ENCODE measurements at regions not wholly inside any gene's neighbourhood (a gene's known extent, or its start where the extent isn't known, plus 50 kb on each side); places are given as distances from the start of the nearest gene placed in this dataset.
"Not testable (repeated sequence)": the region's sequence is repeated elsewhere in the genome, so short reads cannot be mapped to it uniquely, and the experiment has no call there.

- FAIRE-seq: no peak
These were observed 246.8 kb upstream of the TUT7 start for GRCh38 chr9:86600977-86601376.

- no peak for FAIRE-seq
These were observed 246.1 kb upstream of the TUT7 start for GRCh38 chr9:86600291-86600690.

- FAIRE-seq: no peak
These were observed 245.4 kb upstream of the TUT7 start for GRCh38 chr9:86599561-86599960.

- FAIRE-seq: no peak
These were observed 244.4 kb upstream of the TUT7 start for GRCh38 chr9:86598411-86599239.

GRCh38 chr9:86594724-86595123, 240.5 kb upstream of the TUT7 start:
- FAIRE-seq: no peak

GRCh38 chr9:86591472-86591871, 237.3 kb upstream of the TUT7 start:
- FAIRE-seq: no peak

GRCh38 chr9:86589730-86590129, 235.5 kb upstream of the TUT7 start:
- no peak for FAIRE-seq

GRCh38 chr9:86589273-86589672, 235.1 kb upstream of the TUT7 start:
- no peak for FAIRE-seq

- FAIRE-seq: no peak
These were observed 231.9 kb upstream of the TUT7 start for GRCh38 chr9:86586144-86586494.

GRCh38 chr9:86585422-86586143, 231.4 kb upstream of the TUT7 start:
- no peak for FAIRE-seq

- no peak for FAIRE-seq
These were observed 226.5 kb upstream of the TUT7 start for GRCh38 chr9:86580688-86581087.

- FAIRE-seq: no peak
These were observed 224.5 kb upstream of the TUT7 start for GRCh38 chr9:86578722-86579121.

GRCh38 chr9:86577420-86578333, 223.5 kb upstream of the TUT7 start:
- FAIRE-seq: no peak

GRCh38 chr9:86575825-86576525, 221.8 kb upstream of the TUT7 start:
- FAIRE-seq: no peak

GRCh38 chr9:86575137-86575536, 220.9 kb upstream of the TUT7 start:
- FAIRE-seq: no peak

GRCh38 chr9:86573886-86574285, 219.7 kb upstream of the TUT7 start:
- no peak for FAIRE-seq

GRCh38 chr9:86572904-86573303, 218.7 kb upstream of the TUT7 start:
- no peak for FAIRE-seq

- FAIRE-seq: not testable (repeated sequence)
These were observed 211.4 kb upstream of the TUT7 start for GRCh38 chr9:86565603-86566002.

GRCh38 chr9:86563936-86564335, 209.7 kb upstream of the TUT7 start:
- FAIRE-seq: no peak

GRCh38 chr9:86563350-86563749, 209.1 kb upstream of the TUT7 start:
- no peak for FAIRE-seq

GRCh38 chr9:86562691-86563090, 208.5 kb upstream of the TUT7 start:
- FAIRE-seq: no peak

- no peak for FAIRE-seq
These were observed 203.7 kb upstream of the TUT7 start for GRCh38 chr9:86557918-86558317.
